Smooth muscle cell (in vitro differentiated cells): ENCODE measurements at regions not wholly inside any gene's neighbourhood (a gene's known extent, or its start where the extent isn't known, plus 50 kb on each side); places are given as distances from the start of the nearest gene placed in this dataset.
"Not testable (repeated sequence)": the region's sequence is repeated elsewhere in the genome, so short reads cannot be mapped to it uniquely, and the experiment has no call there.

Experiments used
- DNase-seq: peaks from one replicate; lab custom pipeline; 2025; ENCODE audit not compliant: unreplicated experiment; lab: John Stamatoyannopoulos, UW
- H2AFZ ChIP-seq: fragments of 200-600 bp; sonication (generic); 2 replicates; pipeline ENCODE4 v1.6.0; 2016; ENCODE audit warnings: antibody characterized with exemption, low read depth, mild to moderate bottlenecking
- H3F3A ChIP-seq: fragments of 200-600 bp; sonication (generic); 2 replicates; pipeline ENCODE4 v1.6.0; 2017; ENCODE audit warnings: antibody characterized with exemption, low read depth
- H3K27ac ChIP-seq: fragments of 200-600 bp; sonication (generic); 2 replicates; pipeline ENCODE4 v1.5.1; 2016; ENCODE audit warnings: low read depth, mild to moderate bottlenecking
- H3K27me3 ChIP-seq: fragments of 200-600 bp; sonication (generic); 2 replicates; pipeline ENCODE4 v1.6.1; 2016; ENCODE audit warnings: low read depth, mild to moderate bottlenecking
- H3K36me3 ChIP-seq: fragments of 200-600 bp; sonication (generic); 2 replicates; pipeline ENCODE4 v1.5.1; 2016; ENCODE audit warnings: low read depth
- H3K4me1 ChIP-seq: fragments of 200-600 bp; sonication (generic); 2 replicates; pipeline ENCODE4 v1.5.1; 2016; ENCODE audit warnings: low read depth
- H3K4me2 ChIP-seq: fragments of 200-600 bp; sonication (generic); 2 replicates; pipeline ENCODE4 v1.6.0; 2016; ENCODE audit warnings: mild to moderate bottlenecking
- H3K4me3 ChIP-seq: fragments of 200-600 bp; sonication (generic); 2 replicates; pipeline ENCODE4 v1.5.1; 2016; ENCODE audit warnings: mild to moderate bottlenecking
- H3K79me2 ChIP-seq: fragments of 200-600 bp; sonication (generic); 2 replicates; pipeline ENCODE4 v1.6.0; 2016; ENCODE audit warnings: low read depth, mild to moderate bottlenecking
- H3K9ac ChIP-seq: fragments of 200-600 bp; sonication (generic); 2 replicates; pipeline ENCODE4 v1.6.0; 2016; ENCODE audit warnings: low read depth
- H3K9me3 ChIP-seq: fragments of 200-600 bp; sonication (generic); replicated peaks from 2 replicates; pipeline ENCODE4 v1.5.1; 2016; ENCODE audit warnings: low read depth
- H4K20me1 ChIP-seq: fragments of 200-600 bp; sonication (generic); 2 replicates; pipeline ENCODE4 v1.6.0; 2016; ENCODE audit warnings: low read depth
- WGBS: methylation state at CpG from one replicate; pipeline ENCODE4 v1.1.7; 2016; ENCODE audit warnings: low lambda C conversion rate; 5-methylcytosine and 5-hydroxymethylcytosine counted together
- TF ChIP-seq, protein P1 (sequence below): fragments of 200-600 bp; sonication (generic); IDR thresholded peaks from 2 replicates; pipeline ENCODE4 v1.5.1; 2017; ENCODE audit warnings: borderline replicate concordance, mild to moderate bottlenecking, antibody characterized with exemption; ENCODE audit not compliant: insufficient read depth, poor library complexity, severe bottlenecking

DNA sequence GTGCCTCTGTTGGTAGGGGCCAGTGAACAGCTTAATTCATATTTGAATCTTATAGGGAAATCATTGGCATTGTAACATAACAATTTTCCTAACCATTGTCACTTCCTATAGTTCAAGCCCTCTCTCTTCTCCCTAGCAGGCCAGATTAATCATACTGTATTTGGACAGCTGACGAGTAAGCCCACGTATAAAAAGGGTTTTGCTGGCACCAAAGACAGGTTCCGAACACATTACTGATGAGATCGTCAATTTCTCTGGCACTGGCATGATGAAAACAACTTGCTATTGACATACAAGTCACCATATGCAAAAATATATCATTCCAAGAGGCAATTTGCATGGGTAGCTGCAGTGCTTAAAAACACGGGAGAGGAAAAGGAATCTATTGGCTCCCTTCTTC is 891.1 kb upstream of the AUTS2 start:
- Histone ChIP-seq H3K36me3 (no peaks in the 10 kb centered on the region), H3F3A (no peaks in the 10 kb centered on the region), H3K4me1 (no peaks in the 10 kb centered on the region), H3K4me3 (no peak overlapping the region), H2AFZ (no peak overlapping the region), H3K9me3 (no peaks in the 10 kb centered on the region), H3K27ac (no peak overlapping the region), H3K27me3 (peaks cover 15% of the 10 kb centered on the region), H3K9ac (no peak overlapping the region), H3K4me2 (no peak overlapping the region), H4K20me1 (no peaks in the 10 kb centered on the region), H3K79me2 (no peaks in the 10 kb centered on the region)
- DNase-seq: no peak
- TF ChIP-seq, protein P1, sequence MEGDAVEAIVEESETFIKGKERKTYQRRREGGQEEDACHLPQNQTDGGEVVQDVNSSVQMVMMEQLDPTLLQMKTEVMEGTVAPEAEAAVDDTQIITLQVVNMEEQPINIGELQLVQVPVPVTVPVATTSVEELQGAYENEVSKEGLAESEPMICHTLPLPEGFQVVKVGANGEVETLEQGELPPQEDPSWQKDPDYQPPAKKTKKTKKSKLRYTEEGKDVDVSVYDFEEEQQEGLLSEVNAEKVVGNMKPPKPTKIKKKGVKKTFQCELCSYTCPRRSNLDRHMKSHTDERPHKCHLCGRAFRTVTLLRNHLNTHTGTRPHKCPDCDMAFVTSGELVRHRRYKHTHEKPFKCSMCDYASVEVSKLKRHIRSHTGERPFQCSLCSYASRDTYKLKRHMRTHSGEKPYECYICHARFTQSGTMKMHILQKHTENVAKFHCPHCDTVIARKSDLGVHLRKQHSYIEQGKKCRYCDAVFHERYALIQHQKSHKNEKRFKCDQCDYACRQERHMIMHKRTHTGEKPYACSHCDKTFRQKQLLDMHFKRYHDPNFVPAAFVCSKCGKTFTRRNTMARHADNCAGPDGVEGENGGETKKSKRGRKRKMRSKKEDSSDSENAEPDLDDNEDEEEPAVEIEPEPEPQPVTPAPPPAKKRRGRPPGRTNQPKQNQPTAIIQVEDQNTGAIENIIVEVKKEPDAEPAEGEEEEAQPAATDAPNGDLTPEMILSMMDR: no peak
- 91% methylated on average over 5 of the region's 5 CpGs for WGBS

DNA sequence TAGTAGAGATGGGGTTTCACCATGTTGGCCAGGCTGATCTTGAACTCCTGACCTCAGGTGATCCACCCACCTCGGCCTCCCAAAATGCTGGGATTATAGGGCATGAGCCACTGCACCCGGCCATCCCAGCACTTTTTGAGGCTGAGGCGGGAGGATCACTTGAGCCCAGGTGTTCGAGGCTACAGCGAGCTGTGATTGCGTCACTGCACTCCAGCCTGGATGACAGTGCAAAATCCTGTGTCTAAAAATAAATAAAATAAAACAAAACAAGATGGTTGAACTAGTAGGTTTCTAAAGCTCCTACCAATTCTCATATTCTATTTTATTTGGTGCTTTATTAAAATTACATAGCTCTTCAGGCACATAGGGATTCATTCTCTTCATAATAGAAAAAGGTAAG is 890.3 kb upstream of the AUTS2 start:
- TF ChIP-seq, protein P1: no peak

DNA sequence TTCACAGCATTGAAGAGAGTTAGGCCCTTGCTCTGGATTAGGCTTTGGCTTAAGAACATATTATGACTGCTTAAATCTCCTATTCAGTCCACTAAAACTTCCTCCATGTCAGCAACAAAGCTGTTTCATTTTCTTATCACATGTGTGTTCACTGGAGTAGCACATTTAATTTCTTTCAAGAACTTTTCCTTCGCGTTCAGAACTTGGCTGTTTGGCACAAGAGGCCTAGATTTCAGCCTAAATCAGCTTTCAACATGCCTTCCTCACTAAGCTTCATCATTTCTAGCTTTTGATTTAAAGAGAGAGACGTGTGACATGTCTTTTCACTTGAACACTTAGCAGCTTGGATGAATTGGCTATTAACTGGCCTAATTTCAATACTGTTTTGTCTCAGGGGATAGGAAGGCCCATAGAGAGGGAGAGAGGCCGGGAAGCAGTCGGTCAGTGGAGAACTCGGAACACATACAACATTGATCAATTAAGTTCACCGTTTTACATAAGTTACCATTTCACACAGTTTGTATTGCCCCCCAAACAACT is 885.2 kb upstream of the AUTS2 start:
- Histone ChIP-seq H3K4me1 (no peaks in the 10 kb centered on the region), H3K4me2 (no peak overlapping the region), H3K79me2 (no peaks in the 10 kb centered on the region), H3K27ac (no peak overlapping the region), H4K20me1 (no peaks in the 10 kb centered on the region), H3K9ac (no peak overlapping the region), H3K4me3 (no peak overlapping the region), H3F3A (no peaks in the 10 kb centered on the region), H2AFZ (no peak overlapping the region), H3K36me3 (no peaks in the 10 kb centered on the region), H3K9me3 (no peaks in the 10 kb centered on the region), H3K27me3 (peaks cover 29% of the 10 kb centered on the region)
- TF ChIP-seq, protein P1: no peak
- DNase-seq: no peak
- 92% methylated on average over 7 of the region's 7 CpGs for WGBS

More for the DNA sequence above, 890.3 kb upstream of the AUTS2 start:
- no peaks in the 10 kb centered on the region for H3K79me2 ChIP-seq
- H4K20me1 ChIP-seq: no peaks in the 10 kb centered on the region
- DNase-seq: no peak
- no peak overlapping the region for H3K4me2 ChIP-seq
- no peak overlapping the region for H3K27ac ChIP-seq
- H3K4me1 ChIP-seq: no peaks in the 10 kb centered on the region
- peaks cover 12% of the 10 kb centered on the region for H3K27me3 ChIP-seq
- H3K9me3 ChIP-seq: no peaks in the 10 kb centered on the region
- no peak overlapping the region for H2AFZ ChIP-seq
- no peak overlapping the region for H3K9ac ChIP-seq
- H3K36me3 ChIP-seq: no peaks in the 10 kb centered on the region
- 97% methylated on average over 6 of the region's 6 CpGs for WGBS
- H3F3A ChIP-seq: no peaks in the 10 kb centered on the region
- no peak overlapping the region for H3K4me3 ChIP-seq

DNA sequence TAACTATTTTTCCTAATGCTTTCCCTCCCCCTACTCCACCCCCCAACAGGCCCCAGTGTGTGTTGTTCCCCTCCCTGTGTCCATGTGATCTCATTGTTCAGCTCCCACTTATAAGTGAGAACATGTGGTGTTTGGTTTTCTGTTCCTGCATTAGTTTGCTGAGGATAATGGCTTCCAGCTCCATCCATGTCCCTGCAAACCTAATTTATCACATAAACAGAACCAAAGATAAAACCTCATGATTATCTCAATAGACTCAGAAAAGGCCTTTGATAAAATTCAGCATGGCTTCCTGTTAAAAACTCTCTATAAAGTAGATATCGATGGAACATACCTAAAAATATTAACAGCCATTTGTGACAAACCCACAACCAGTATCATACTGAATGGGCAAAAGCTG is 884.1 kb upstream of the AUTS2 start:
- H3K27ac ChIP-seq, H3K4me2 ChIP-seq, H3K4me1 ChIP-seq, H2AFZ ChIP-seq, H4K20me1 ChIP-seq, H3K36me3 ChIP-seq, H3K9me3 ChIP-seq, H3F3A ChIP-seq, H3K4me3 ChIP-seq, DNase-seq, H3K79me2 ChIP-seq, H3K9ac ChIP-seq: not testable (repeated sequence)
- 90% methylated on average over 1 of the region's 1 CpG for WGBS
- peaks cover 29% of the 10 kb centered on the region for H3K27me3 ChIP-seq
